ENCODE measurements at regions not wholly inside any gene's neighbourhood (a gene's known extent, or its start where the extent isn't known, plus 50 kb on each side); places are given as distances from the start of the nearest gene placed in this dataset.

DNA sequence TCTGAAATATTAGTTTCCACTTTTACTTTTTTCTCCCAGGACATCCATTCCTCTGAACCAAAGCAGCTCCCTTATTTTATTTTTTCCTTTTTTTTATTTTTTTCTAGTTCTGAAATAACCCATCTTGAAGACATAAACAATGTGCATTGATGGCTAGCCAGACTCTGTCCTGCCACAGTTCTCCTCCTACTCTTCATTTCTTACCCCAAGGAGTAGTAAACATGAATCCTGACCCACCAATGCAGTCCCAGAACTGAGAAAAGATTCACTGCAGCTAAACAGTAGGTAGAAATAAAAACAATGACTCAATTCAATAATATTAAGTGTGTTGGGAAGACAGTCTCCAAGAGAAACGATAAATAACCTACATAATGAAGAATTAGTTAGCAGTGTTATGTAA lies 65.7 kb upstream of the NOVA1 start:
- TF ChIP-seq EZH2 (IDR thresholded peaks at IDR 0.05; ENCODE audit: borderline replicate concordance, low read depth, low read length, severe bottlenecking) = no peak
- TF ChIP-seq, protein P1, sequence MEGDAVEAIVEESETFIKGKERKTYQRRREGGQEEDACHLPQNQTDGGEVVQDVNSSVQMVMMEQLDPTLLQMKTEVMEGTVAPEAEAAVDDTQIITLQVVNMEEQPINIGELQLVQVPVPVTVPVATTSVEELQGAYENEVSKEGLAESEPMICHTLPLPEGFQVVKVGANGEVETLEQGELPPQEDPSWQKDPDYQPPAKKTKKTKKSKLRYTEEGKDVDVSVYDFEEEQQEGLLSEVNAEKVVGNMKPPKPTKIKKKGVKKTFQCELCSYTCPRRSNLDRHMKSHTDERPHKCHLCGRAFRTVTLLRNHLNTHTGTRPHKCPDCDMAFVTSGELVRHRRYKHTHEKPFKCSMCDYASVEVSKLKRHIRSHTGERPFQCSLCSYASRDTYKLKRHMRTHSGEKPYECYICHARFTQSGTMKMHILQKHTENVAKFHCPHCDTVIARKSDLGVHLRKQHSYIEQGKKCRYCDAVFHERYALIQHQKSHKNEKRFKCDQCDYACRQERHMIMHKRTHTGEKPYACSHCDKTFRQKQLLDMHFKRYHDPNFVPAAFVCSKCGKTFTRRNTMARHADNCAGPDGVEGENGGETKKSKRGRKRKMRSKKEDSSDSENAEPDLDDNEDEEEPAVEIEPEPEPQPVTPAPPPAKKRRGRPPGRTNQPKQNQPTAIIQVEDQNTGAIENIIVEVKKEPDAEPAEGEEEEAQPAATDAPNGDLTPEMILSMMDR (IDR thresholded peaks at IDR 0.05; ENCODE audit: borderline replicate concordance, extremely low read depth, low read length, poor library complexity, severe bottlenecking) = no peak
